ENCODE measurements at regions not wholly inside any gene's neighbourhood (a gene's known extent, or its start where the extent isn't known, plus 50 kb on each side); places are given as distances from the start of the nearest gene placed in this dataset.

- Mint-ChIP-seq H3K27me3 (ENCODE audit: low read depth) (no peaks in the 10 kb centered on the region), H3K27ac (no peak overlapping the region), H3K9me3 (no peaks in the 10 kb centered on the region), H3K4me1 (0 out of 2 replicates have a peak, but pooled peaks cover 3% of the 10 kb centered on the region), H3K4me3 (no peak overlapping the region), H3K36me3 (no peaks in the 10 kb centered on the region)
- ChIA-PET CTCF (no interaction called here), POLR2A (no interaction called here)
- no peak for DNase-seq (ENCODE audit: low spot score)
- no peak for ATAC-seq
- TF ChIP-seq ZNF281 (CRISPR knock-in tag; IDR thresholded peaks at IDR 0.05) (no peak), GABPB1 (CRISPR knock-in tag; IDR thresholded peaks at IDR 0.05) (no peak), E2F5 (CRISPR knock-in tag; IDR thresholded peaks at IDR 0.05) (no peak), NR2C2 (CRISPR knock-in tag; IDR thresholded peaks at IDR 0.05) (no peak), FOXJ3 (CRISPR knock-in tag; IDR thresholded peaks at IDR 0.05; ENCODE audit: borderline replicate concordance) (no peak), IRF1 (CRISPR knock-in tag; IDR thresholded peaks at IDR 0.05) (no peak), TCF7 (CRISPR knock-in tag; IDR thresholded peaks at IDR 0.05; ENCODE audit: low read depth) (no peak), FOXP1 (CRISPR knock-in tag; IDR thresholded peaks at IDR 0.05; ENCODE audit: borderline replicate concordance) (no peak)
Measured at GRCh38 chr12:95408201-95408600, 65.8 kb upstream of the METAP2 start.

- ATAC-seq (no peak), DNase-seq (ENCODE audit: low spot score) (no peak)
- POLR2A ChIA-PET, result no interaction called here
- Mint-ChIP-seq H3K4me3 (no peak overlapping the region), H3K4me1 (0 out of 2 replicates have a peak, but pooled peaks cover 3% of the 10 kb centered on the region), H3K36me3 (no peaks in the 10 kb centered on the region), H3K27ac (peak overlapping the region; percentile 17; the same call in 1 of the 2 replicates), H3K9me3 (no peaks in the 10 kb centered on the region), H3K27me3 (ENCODE audit: low read depth) (no peaks in the 10 kb centered on the region)
- CTCF ChIA-PET, result no interaction called here
- no peak for TF ChIP-seq SOX15 (CRISPR knock-in tag; IDR thresholded peaks at IDR 0.05)
- TF ChIP-seq GRHL2 (CRISPR knock-in tag; IDR thresholded peaks at IDR 0.05; ENCODE audit: insufficient replicate concordance, severe bottlenecking), result no peak
- no peak for TF ChIP-seq E2F5 (CRISPR knock-in tag; IDR thresholded peaks at IDR 0.05)
- no peak for TF ChIP-seq FOXK1 (CRISPR knock-in tag; IDR thresholded peaks at IDR 0.05)
- TF ChIP-seq ARID4B (CRISPR knock-in tag; IDR thresholded peaks at IDR 0.05; ENCODE audit: borderline replicate concordance), result no peak
- no peak for TF ChIP-seq NFATC4 (CRISPR knock-in tag; IDR thresholded peaks at IDR 0.05)
- no peak for TF ChIP-seq KAT7 (CRISPR knock-in tag; IDR thresholded peaks at IDR 0.05; ENCODE audit: borderline replicate concordance)
- no peak for TF ChIP-seq MXD4 (CRISPR knock-in tag; IDR thresholded peaks at IDR 0.05; ENCODE audit: borderline replicate concordance)
- TF ChIP-seq ATF2 (CRISPR knock-in tag; IDR thresholded peaks at IDR 0.05; ENCODE audit: borderline replicate concordance, low read depth), result no peak
- no peak for TF ChIP-seq ZNF219 (CRISPR knock-in tag; IDR thresholded peaks at IDR 0.05; ENCODE audit: borderline replicate concordance)
- TF ChIP-seq CBFB (CRISPR knock-in tag; IDR thresholded peaks at IDR 0.05; ENCODE audit: low read depth), result no peak
- no peak for TF ChIP-seq PRDM15 (CRISPR knock-in tag; IDR thresholded peaks at IDR 0.05)
- no peak for TF ChIP-seq TP53 (CRISPR knock-in tag; IDR thresholded peaks at IDR 0.05)
- TF ChIP-seq ZNF416 (CRISPR knock-in tag; IDR thresholded peaks at IDR 0.05), result no peak
Measured at GRCh38 chr12:95411057-95411456, 62.9 kb upstream of the METAP2 start.

Data from WTC11 (cell line).